Stomach (tissue), 4 donors: ENCODE measurements at regions not wholly inside any gene's neighbourhood (a gene's known extent, or its start where the extent isn't known, plus 50 kb on each side); places are given as distances from the start of the nearest gene placed in this dataset.

Experiments
- CTCF ChIP-seq, 7 experiments: fragments of 450-650 bp in 4 of 7; fragments of 200-600 bp in 3 of 7; sonication (generic) in 3 of 7; IDR thresholded peaks; one replicate each; pipeline ENCODE4 v1.5.1; 2016 to 2019; ENCODE audit warnings: antibody characterized with exemption in 7 of 7, control low read depth in 2 of 7, mild to moderate bottlenecking in 1 of 7
- EP300 ChIP-seq: sonication (generic); formaldehyde crosslinking; IDR thresholded peaks from one replicate; pipeline ENCODE4 v1.6.1; 2017; ENCODE audit warnings: antibody characterized with exemption
- POLR2A ChIP-seq, 4 donors: fragments of 450-650 bp; IDR thresholded peaks; one replicate each; pipeline ENCODE4 v1.6.1; 2016; ENCODE audit warnings: antibody characterized with exemption in 4 of 4, control low read depth in 2 of 4, mild to moderate bottlenecking in 1 of 4, moderate library complexity in 1 of 4
- POLR2AphosphoS5 ChIP-seq, 3 donors: sonication (generic); formaldehyde crosslinking; IDR thresholded peaks; one replicate each; pipeline ENCODE4 v1.6.1; 2016; ENCODE audit warnings: antibody characterized with exemption in 3 of 3

DNA sequence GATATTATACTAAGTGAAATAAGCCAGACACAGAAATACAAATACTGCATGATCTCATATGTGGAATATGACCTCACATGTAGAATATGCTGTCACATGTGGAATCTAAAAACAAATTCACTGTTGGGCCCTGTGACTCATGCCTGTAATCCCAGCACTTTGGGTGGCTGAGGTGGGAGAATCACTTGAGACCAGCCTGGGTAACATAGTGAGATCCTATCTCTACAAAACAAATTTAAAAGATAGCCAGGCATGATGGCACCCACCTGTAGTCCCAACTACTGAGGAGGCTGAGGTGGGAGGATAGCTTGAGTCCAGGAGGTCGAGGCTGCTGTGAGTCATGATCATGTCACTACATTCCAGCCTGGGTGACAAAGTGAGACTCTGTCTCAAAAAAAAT is 160.3 kb downstream of the PTEN start:
- TF ChIP-seq POLR2AphosphoS5 (IDR thresholded peaks at IDR 0.05) (no peak), CTCF (IDR thresholded peaks at IDR 0.05) (no peak), POLR2A (IDR thresholded peaks at IDR 0.05) (no peak), EP300 (no peak)
